Loucy (cell line): ENCODE measurements at regions not wholly inside any gene's neighbourhood (a gene's known extent, or its start where the extent isn't known, plus 50 kb on each side); places are given as distances from the start of the nearest gene placed in this dataset.

Source experiments
- H2AFZ ChIP-seq: fragments of 200-600 bp; sonication (generic); 2 replicates; pipeline ENCODE4 v1.6.0; 2016; ENCODE audit warnings: antibody characterized with exemption, mild to moderate bottlenecking, low read length, moderate library complexity
- H3F3A ChIP-seq: fragments of 200-600 bp; 2 replicates; pipeline ENCODE4 v1.6.0; 2016; ENCODE audit warnings: antibody characterized with exemption, low read depth, mild to moderate bottlenecking
- H3K27me3 ChIP-seq: fragments of 200-600 bp; sonication (generic); 2 replicates; pipeline ENCODE4 v1.6.1; 2014; ENCODE audit warnings: low read length, mild to moderate bottlenecking; ENCODE audit not compliant: insufficient read depth, poor library complexity, severe bottlenecking
- H3K36me3 ChIP-seq: fragments of 200-600 bp; sonication (generic); 2 replicates; pipeline ENCODE4 v1.6.1; 2016; ENCODE audit warnings: low read length; ENCODE audit not compliant: insufficient read depth
- H3K4me1 ChIP-seq: fragments of 200-600 bp; sonication (generic); 2 replicates; pipeline ENCODE4 v1.5.1; 2014; ENCODE audit warnings: low read length, mild to moderate bottlenecking; ENCODE audit not compliant: insufficient read depth, poor library complexity, severe bottlenecking
- H3K4me2 ChIP-seq: fragments of 200-600 bp; sonication (generic); 2 replicates; pipeline ENCODE4 v1.6.0; 2014; ENCODE audit warnings: antibody characterized with exemption, low read length, low read depth, mild to moderate bottlenecking; ENCODE audit not compliant: poor library complexity, severe bottlenecking
- H3K4me3 ChIP-seq: fragments of 200-600 bp; sonication (generic); 2 replicates; pipeline ENCODE4 v1.5.1; 2014; ENCODE audit warnings: low read length, mild to moderate bottlenecking, mixed read lengths; ENCODE audit not compliant: poor library complexity, severe bottlenecking
- H3K79me2 ChIP-seq: fragments of 200-600 bp; sonication (generic); 2 replicates; pipeline ENCODE4 v1.6.1; 2014; ENCODE audit warnings: low read length; ENCODE audit not compliant: insufficient read depth
- H3K9ac ChIP-seq: fragments of 200-600 bp; sonication (generic); 2 replicates; pipeline ENCODE4 v1.6.0; 2014; ENCODE audit warnings: mild to moderate bottlenecking, low read depth, low read length, moderate library complexity; ENCODE audit not compliant: poor library complexity, severe bottlenecking
- H3K9me2 ChIP-seq: fragments of 200-600 bp; sonication (generic); replicated peaks from 2 replicates; pipeline ENCODE4 v1.6.1; 2016; ENCODE audit warnings: low read depth, low read length, mixed read lengths
- H3K9me3 ChIP-seq: fragments of 200-600 bp; sonication (generic); 2 replicates; pipeline ENCODE4 v1.6.1; 2014; ENCODE audit warnings: mild to moderate bottlenecking, antibody characterized with exemption, low read length, low read depth; ENCODE audit not compliant: insufficient read depth
- H4K20me1 ChIP-seq: fragments of 200-600 bp; sonication (generic); 2 replicates; pipeline ENCODE4 v1.6.0; 2014; ENCODE audit warnings: antibody characterized with exemption, low read length, mild to moderate bottlenecking; ENCODE audit not compliant: insufficient read depth, poor library complexity, severe bottlenecking
- CTCF ChIP-seq: fragments of 200-600 bp; sonication (generic); conservative IDR thresholded peaks from 2 replicates; pipeline ENCODE4 v1.5.1; 2014; ENCODE audit warnings: mild to moderate bottlenecking, antibody characterized with exemption, low read length
- EZH2phosphoT487 ChIP-seq: fragments of 200-600 bp; IDR thresholded peaks from 2 replicates; pipeline ENCODE4 v1.6.1; 2018; ENCODE audit warnings: antibody characterized with exemption, mild to moderate bottlenecking, moderate library complexity, borderline replicate concordance

- Histone ChIP-seq H3K9me3 (no peaks in the 10 kb centered on the region), H4K20me1 (no peaks in the 10 kb centered on the region)
These were observed 73.7 kb upstream of the TLE3 start for GRCh38 chr15:70171256-70171886.

GRCh38 chr15:70170096-70170699 lies 72.5 kb upstream of the TLE3 start:
- Histone ChIP-seq H3F3A (no peaks in the 10 kb centered on the region), H2AFZ (no peak overlapping the region), H4K20me1 (no peaks in the 10 kb centered on the region), H3K9me3 (no peaks in the 10 kb centered on the region), H3K4me2 (no peak overlapping the region), H3K79me2 (no peaks in the 10 kb centered on the region), H3K4me1 (no peaks in the 10 kb centered on the region), H3K9me2 (no peaks in the 10 kb centered on the region), H3K9ac (no peak overlapping the region), H3K4me3 (no peak overlapping the region), H3K36me3 (no peaks in the 10 kb centered on the region), H3K27me3 (no peaks in the 10 kb centered on the region)
- TF ChIP-seq EZH2phosphoT487 (no peak), CTCF (no peak)

More at GRCh38 chr15:70171256-70171886, 73.7 kb upstream of the TLE3 start:
- H3K27me3 ChIP-seq: no peaks in the 10 kb centered on the region
- H3F3A ChIP-seq: no peaks in the 10 kb centered on the region
- no peak overlapping the region for H3K4me2 ChIP-seq
- H3K9me2 ChIP-seq: no peaks in the 10 kb centered on the region
- no peaks in the 10 kb centered on the region for H3K79me2 ChIP-seq
- H3K9ac ChIP-seq: no peak overlapping the region
- no peaks in the 10 kb centered on the region for H3K36me3 ChIP-seq
- no peak overlapping the region for H3K4me3 ChIP-seq
- no peak for TF ChIP-seq EZH2phosphoT487
- TF ChIP-seq CTCF: no peak
- no peak overlapping the region for H2AFZ ChIP-seq
- no peaks in the 10 kb centered on the region for H3K4me1 ChIP-seq

GRCh38 chr15:70169147-70169546 lies 71.4 kb upstream of the TLE3 start:
- H2AFZ ChIP-seq: no peak overlapping the region
- no peak overlapping the region for H3K4me3 ChIP-seq
- no peaks in the 10 kb centered on the region for H3K9me2 ChIP-seq
- TF ChIP-seq EZH2phosphoT487: no peak
- no peak for TF ChIP-seq CTCF
- no peak overlapping the region for H3K9ac ChIP-seq
- no peaks in the 10 kb centered on the region for H3K36me3 ChIP-seq
- no peaks in the 10 kb centered on the region for H4K20me1 ChIP-seq
- H3K27me3 ChIP-seq: no peaks in the 10 kb centered on the region
- no peaks in the 10 kb centered on the region for H3K9me3 ChIP-seq
- no peaks in the 10 kb centered on the region for H3F3A ChIP-seq
- no peaks in the 10 kb centered on the region for H3K79me2 ChIP-seq
- no peaks in the 10 kb centered on the region for H3K4me1 ChIP-seq
- H3K4me2 ChIP-seq: no peak overlapping the region
